Medulla oblongata (tissue), 1 donor: ENCODE measurements at regions not wholly inside any gene's neighbourhood (a gene's known extent, or its start where the extent isn't known, plus 50 kb on each side); places are given as distances from the start of the nearest gene placed in this dataset.

ENCODE experiments used
- DNase-seq: peaks from one replicate; pipeline ENCODE4 v3.0.0-alpha.2; 2015; ENCODE audit errors: extremely low spot score

DNA sequence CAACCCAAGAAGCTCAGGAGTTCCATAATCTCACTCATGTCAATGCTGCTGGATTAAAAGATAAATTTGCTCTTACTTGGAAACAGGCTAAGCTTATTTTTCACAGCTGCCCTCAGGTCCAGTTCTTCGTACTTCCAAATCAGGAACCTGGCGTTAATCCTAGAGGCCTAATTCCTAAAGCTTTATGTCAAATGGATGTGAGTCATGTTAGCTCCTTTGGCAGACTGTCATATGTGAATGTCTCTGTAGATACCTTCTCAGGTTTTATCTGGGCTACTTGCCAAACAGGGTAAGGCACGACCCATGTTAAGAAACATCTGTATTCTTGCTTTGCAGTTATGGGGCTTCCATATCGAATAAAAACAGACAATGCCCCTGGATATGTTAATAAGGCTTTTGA, 504.6 kb downstream of the ALG10 start:
- DNase-seq: no peak

DNA sequence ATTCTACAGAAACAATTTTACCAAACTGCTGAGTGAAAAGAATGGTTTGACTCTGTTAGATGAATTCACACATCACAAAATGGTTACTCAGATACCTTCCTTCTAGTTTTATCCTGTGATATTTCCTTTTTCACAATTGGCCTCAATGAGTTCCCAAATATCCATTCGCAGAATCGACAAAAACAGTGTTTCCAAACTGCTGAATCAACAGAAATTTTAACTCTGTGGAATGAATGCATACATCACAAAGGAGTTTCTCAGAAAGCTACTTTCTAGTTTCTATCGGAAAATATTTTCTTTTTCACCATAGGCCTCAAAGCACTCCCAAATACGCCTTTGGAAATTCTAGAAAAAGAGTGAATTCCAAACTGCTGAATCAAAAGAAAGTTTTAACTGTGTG, 525.0 kb downstream of the ALG10 start:
- no peak for DNase-seq

DNA sequence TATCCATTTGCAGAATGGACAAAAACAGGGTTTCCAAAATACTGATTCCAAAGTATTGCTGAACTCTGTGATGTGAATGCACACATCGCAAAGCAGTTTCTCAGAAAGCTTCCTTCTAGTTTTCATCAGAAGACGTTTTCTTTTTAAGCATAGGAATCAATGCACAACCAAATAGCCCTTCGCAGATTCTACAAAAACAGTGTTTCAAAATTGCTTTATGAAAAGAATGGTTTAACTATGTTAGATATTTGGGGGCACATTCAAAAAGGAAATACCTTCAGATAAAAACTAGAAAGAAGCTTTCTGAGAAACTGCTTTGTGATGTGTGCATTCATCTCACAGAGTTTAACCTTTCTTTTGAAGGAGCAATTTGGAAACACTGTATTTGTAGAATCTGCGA, 569.7 kb downstream of the ALG10 start:
- DNase-seq: no peak

DNA sequence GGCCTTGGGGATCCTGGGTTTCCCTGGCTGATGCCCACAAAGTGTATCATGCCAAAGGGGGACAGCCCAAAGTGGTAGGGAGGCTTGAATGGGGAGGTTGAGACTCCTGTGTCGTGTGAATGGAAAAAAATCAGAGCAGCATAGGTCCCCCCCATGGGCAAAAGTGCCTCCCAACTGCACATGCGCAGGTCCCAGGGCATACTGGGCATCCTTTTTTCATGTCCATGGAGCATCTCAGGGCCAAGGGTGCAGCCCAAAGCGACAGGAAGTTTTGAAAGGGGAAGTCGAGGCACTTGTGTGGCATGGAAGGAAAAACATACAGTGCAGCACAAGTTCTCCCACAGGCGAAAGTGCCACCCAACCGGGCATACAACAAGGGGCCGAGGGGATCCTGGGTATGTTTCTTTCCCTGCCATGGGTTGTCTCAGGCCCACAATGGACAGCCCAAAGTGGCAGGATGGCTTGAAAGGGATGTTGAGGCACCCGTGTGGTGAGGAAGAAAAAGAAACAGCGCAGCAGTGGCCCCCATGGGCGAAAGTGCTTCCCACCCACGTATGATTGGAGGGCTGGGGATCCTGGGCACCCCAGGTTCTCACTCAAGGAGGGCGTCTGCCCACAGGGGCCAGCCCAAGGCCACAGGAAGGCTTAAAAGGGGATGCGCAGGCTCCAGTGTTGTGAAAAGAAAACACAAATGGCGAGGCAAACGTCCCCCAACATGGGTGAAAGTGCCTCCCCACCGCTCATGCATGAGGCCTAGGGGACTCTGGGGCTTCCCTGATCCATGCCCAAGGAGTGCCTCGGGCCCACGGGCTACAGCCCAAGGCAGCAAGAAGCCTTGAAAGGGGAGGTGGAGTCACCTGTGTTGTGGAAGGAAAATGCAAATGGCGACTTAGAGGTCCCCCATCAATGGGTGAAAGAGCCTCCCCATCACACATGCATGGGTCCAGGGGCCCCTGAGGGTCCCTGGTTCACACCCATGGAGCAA, 573.7 kb downstream of the ALG10 start:
- DNase-seq: no peak

DNA sequence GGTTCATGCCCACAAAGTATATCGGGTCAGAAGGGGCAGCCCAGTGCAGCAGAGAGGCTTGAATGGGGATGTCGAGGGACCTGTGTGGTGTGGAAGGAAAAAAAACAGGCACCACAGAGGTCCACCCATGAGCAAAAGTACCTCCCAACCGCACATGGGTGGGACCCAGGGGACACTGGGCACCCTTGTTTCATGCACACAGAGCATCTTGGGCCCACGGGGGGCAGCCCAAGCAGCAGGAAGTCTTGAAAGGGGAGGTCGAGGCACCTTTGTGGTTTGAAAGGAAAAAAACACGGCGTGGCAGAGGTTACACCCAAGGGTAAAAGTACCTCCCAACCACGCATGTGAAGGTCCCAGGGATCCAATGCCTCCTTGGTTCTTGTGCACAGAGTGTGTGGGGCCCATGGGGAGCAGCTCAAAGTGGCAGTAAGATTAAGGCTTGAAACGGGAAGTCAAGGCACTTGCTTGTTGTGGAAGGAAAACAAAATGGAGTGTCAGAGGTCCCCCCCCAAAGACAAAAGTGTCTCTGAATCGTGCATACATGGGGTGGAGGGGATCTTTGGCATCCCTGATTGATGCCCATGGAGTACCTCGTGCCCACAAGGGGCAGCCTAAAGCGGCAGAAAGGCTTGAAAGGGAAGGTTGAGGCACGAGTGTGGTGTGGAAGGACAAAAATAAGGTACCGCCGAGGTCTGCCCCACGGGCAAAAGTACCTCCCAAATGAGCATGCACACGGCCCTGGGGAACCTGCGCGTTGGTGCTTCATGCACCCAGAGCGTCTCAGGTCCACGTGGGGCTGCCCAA, 575.5 kb downstream of the ALG10 start:
- DNase-seq: no peak

DNA sequence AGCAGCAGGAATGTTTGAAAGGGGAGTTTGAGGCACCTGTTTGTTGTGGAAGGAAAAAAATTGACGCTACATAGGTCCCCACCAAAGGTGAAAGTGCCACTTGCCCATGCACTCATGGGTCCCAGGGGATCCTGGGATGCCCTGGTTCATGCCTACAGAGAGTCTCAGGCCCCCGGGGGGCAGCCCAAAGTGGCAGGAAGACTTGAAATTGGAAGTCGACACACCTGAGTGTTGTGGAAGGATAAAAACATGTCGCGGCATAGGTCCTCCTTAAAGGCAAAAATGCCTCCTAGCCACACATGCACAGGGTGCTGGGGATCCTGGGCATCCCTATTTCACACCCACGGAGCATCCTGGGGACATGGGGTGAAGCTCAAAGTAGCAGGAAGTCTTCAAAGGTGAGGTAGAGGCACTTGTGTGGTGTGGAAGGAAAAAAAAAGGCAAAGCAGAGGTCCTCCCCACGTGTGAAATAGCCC, 576.1 kb downstream of the ALG10 start:
- no peak for DNase-seq

DNA sequence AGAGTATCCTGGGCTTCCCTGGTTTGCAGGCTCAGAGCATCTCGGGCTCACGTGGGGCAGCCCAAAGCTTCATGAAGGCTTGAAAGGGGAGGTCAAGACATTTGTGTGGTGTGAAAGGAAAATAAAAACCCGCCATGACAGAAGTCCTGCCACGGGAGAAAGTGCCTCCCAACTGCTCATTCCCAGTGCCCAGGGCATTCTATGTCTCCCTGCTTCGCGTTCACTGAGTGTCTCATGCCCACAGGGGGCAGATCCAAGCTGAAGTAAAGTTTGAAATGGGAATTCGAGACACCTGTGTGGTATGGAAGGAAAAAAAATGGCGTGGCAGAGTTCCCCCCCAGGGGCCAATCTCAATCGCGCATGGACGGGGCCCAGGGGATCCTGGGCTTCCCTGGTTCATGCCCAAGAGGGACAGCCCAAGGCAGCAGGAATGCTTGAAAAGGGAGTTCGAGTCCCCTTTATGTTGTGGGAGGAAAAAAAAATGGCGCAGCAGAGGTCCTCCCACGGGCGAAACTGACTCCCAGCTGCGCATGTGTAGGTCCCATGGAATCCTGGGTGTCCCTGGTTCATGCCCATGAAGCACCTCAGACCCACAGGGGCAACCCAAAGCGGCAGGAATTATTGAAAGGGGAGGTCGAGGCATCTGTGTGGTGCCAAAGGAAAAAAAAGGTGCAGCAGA, 576.7 kb downstream of the ALG10 start:
- no peak for DNase-seq

DNA sequence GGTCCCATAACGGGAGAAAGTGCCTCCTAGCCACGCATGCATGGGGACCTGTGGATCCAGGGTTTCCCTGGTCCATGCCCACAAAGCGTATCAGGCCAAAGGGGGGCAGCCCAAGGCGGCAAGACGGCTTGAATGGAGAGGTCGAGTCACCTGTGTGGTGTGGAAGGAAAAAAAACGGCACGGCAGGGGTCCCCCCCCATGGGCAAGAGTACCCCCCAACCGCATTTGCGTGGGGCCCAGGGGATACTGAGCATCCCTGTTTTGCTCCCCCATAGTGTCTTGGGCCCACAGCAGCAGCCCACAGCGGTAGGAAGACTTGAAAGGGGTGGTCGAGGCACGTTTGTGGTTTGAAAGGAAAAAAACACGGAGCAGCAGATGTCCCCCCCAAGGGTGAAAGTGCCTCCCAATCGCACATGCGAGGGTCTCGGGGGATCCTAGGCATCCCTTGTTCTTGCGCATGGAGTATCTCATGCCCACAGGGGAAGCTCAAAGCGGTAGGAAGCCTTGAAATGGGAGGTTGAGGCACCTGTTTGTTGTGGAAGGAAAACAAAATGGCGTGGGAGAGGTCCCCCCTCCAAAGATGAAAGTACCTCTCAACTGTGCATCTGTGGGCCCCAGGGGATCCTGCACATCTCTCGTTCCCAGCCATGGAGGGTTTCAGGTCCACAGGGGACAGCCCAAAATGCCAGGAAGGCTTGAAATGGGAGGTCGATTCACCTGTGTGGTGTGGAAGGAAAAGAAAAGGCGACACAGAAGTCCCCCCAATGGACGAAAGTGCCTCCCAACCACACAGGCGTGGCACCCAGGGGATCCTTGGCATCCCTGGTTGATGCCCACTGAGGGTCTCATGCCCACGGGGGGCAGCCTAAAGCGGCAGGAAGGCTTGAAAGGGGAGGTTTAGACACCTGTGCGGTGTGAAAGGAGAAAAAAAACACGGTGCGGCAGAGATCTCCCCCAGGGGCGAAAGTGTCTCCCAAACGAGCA, 577.5 kb downstream of the ALG10 start:
- no peak for DNase-seq

DNA sequence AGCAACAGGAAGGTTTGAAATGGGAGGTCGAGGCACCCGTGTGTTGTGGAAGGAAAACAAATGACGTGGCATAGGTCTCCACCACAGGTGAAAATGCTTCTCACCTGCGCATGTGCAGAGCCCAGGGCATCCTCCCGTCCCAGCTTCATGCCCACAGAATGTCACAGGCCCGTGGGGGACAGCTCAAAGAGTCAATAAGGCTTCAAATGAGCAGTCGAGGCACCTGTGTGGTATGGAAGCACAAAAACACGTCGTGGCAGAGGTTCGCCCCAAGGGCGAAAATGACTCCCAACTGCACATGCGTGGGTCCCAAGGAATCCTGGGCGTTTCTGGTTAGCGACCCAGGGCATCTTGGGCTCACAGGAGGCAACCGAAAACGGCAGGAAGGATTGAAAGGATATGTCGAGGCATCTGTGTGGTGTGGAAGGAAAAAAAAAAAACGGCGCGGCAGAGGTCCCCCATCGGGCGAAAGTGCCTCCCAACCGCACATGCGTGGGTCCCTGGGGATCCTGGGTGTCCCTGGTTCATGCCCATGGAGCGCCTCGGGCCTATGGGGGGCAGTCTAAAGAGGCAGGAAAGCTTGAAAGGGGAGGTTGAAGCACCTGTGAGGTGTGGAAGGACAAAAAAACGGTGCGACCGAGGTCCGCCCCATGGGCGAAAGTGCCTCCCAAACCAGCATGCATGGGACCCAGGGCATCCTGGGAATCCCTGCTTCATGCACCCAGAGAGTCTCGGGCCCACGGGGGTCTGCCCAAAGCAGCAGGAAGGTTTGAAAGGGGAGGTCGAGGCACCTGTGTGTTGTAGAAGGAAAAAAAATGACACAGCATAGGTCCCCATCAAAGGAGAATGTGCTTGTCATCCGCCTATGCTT, 578.5 kb downstream of the ALG10 start:
- no peak for DNase-seq

DNA sequence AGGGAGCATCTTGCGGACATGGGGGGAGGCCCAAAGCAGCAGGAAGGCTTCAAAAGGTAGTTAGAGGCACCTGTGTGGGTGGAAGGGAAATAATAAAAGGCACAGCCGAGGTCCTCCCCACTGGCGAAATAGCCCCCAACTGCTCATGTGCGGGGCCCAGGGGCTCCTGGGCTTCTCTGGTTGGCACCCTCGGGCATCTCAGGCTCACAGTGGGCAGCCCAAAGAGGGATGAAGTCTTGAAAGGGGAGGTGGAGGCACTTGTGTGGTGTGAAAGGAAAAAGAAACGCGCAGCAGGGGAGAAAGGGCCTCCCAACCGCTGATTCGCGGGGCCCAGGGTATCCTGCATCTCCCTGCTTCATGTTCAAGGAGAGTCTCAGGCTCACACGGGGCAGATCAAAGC, 579.4 kb downstream of the ALG10 start:
- DNase-seq: no peak

DNA sequence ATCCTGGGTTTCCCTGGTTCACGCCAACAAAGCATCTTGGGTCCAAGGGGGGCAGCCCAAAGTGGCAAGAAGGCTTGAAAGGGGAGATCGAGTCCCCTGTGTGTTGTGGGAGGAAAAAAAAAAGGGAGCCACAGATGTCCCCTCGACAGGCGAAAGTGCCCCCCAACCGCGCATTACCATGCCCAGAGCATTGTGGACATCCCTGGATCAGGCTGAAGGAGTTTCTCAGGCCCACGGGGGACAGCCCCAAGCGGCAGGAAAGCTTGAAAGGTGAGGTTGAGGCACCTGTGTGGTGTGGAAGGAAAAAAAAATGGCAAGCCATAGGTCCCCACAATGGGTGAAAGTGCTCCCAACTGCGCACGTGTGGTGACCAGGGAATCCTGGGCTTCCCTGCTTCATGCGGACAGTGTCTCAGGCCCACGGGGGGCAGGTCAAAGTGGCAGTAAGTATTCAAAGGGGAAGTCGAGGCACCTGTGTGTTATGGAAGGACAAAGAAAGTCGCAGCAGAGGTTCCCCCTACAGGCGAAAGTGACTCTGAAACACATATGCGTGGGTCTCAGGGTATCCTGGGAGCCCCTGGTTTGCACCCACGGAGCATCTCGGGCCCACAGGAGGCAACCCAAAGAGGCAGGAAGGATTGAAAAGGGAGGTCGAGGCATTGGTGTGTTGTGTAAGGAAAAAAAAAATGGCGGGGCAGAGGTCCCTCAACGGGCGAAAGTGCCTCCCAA, 580.1 kb downstream of the ALG10 start:
- DNase-seq: no peak

DNA sequence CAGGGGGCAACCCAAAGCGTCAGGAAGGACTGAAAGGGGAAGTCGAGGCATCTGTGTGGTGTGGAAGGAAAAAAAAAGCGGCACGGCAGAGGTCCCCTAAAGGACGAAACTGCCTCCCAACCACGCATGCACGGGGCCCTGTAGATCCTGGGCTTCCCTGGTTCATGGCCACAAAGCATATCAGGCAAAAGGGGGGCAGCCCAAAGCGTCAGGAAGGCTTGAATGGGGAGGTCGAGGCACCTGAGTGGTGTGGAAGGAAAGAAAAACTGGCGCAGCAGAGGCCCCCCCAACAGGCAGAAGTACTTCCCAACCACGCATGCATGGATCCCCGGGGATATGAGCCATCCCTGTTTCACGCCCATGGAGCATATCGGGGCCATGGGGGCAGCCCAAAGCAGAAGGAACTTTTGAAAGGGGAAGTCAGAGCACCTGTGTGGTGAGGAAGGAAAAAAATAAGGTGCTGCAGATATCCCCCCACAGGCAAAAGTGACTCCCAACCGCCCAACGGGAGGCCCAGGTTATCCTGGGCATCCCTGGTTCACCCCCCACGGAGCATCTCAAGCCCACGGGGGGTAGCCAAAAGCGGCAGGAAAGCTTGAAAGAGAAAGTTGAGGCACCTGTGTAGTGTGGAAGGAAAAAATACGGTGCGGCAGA, 581.2 kb downstream of the ALG10 start:
- no peak for DNase-seq

DNA sequence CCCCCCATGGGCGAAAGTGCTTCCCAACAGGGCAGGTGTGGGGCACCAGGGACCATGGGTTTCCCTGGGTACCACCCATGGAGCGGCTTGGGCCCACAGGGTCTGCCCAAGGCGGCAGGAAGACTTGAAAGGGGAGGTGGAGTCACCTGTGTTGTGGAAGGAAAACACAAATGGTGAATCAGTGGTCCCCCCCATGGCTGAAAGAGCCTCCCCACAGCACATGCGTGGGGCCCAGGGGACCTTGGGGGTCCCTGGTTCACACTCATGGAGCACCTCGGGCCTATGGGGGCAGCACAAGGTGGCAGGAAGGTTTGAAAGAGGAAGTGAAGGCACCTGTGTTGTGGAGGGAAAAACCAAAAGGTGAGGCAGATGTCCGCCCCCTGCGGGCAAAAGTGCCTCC, 581.9 kb downstream of the ALG10 start:
- no peak for DNase-seq

DNA sequence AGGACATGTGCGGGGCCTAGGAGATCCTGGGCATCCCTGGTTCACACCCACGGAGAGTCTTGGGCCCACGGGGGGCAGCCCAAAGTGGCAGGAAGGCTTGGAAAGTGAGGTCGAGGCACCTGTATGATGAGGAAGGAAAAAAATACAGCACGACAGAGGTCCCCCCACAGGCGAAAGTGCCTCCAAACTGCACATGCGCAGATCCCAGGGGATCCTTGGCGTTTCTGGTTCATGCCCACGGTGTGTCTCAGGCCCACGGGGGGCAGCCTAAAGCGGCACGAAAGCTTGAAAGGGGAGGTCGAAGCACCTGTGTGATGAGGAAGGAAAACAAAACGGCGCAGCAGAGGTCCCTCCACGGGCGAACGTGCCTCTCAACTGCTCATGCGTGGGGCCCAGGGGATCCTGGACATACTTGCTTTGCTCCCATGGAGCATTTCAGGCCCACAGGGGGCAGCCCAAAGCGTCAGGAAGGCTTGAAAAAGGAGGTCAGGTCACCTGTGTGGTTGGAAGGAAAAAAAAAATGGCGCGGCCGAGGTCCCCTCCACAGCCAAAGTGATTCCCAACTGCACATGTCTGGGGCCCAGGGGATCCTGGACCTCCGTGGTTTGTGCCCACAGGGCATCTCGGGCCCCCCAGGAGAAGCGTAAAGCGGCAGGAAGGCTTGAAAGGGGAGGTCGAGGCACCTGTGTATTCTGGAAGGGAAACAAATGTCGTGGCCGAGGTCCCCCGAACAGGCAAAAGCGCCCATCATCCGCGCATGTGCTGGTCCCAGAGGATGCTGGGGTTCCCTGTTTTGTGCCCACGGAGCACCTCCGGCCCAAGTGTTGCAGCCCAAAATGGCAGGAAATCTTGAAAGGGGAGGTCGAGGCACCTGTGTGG, 582.6 kb downstream of the ALG10 start:
- DNase-seq: no peak

DNA sequence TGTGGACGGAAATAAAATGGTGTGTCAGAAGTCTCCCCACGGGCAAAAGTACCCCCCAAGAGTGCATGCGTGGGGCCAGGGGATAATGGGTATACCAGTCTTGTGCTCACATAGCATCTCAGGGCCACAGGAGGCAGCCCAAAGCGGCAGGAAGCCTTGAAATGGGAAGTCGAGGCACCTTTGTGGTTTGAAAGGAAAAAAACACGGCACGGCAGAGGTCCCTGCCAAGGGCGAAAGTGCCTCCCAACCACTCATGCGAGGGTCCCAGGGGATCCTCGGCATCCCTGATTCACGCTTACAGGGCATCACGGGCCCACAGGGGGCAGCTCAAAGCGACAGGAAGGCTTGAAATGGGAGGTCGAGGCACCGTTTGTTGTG, 583.2 kb downstream of the ALG10 start:
- DNase-seq: no peak

DNA sequence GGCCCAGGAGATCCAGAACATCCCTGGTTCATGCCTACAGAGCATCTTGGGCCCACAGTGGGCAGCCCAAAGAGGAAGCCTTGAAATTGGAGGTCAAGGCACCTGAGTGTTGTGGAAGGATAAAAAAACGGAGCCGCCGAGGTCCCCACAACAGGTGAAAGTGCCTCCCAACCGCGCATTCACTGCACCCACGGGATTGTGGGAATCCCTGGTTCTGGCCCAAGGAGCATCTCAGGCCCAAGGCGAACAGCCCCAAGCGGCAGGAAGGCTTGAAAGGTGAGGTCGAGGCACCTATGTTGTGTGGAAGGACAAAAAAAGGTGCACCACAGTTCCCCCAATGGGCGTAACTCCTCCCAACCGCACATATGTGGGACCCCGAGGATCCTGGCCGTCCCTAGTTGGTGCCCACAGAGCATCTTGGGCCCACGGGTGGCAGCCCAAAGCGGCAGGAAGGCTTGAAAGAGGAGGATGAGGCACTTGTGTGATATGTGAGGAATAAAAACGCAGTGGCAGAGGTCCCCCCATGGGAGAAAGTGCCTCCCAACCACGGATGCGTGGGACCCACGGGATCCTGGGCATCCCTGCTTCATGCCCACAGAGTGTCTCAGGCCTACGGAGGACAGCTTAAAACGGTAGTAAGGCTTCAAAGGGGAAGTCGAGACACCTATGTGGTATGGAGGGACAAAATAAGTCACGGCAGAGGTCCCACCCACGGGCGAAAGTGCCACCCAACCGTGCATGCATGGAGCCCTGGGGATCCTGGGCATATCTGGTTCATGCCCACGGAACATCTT, 583.9 kb downstream of the ALG10 start:
- DNase-seq: no peak
